Stimulated activated naive CD8-positive, alpha-beta T cell treated with anti-CD3 and anti-CD28 coated beads, Interleukin-15, Interleukin-2, amounts not matched to agents 100 U/mL and 50 U/mL, for 24 hours (primary cell): ENCODE measurements at regions not wholly inside any gene's neighbourhood (a gene's known extent, or its start where the extent isn't known, plus 50 kb on each side); places are given as distances from the start of the nearest gene placed in this dataset.
A peak's percentile ranks its signal among the peaks of the same experiment; 100 is the strongest.

Source experiments
- ATAC-seq: fragments of 150-1000 bp; cut with Tn5 transposase; one replicate; pipeline ENCODE4 v1.10.0; 2021
- DNase-seq: peaks from one replicate; pipeline ENCODE4 v3.0.0; 2021

- DNase-seq = no peak
- no peak for ATAC-seq
These were observed 59.8 kb downstream of the MRPS30 start for GRCh38 chr5:44868541-44868940.

DNA sequence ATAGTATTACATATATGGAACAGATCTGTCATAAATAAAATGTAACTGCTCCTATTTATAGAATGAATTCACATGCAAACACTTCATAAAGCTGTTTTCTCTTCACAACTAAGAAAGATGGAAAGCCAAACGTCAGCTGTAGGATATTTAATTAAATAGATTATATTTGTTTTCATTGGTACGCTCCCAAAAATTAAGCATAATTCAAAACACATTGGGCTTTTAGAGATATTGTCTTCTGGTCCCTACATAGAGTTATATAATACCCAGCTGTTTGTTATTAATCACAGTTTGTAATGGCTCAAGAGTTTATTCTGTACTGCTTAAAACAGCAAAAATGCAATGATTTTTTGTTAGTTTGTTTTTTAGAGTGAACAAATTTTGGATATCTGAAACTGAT lies 61.2 kb downstream of the MRPS30 start:
- ATAC-seq (no peak), DNase-seq (no peak)

GRCh38 chr5:44870430-44870829 lies 61.7 kb downstream of the MRPS30 start:
- DNase-seq (no peak), ATAC-seq (no peak)

GRCh38 chr5:44871401-44871800 lies 62.7 kb downstream of the MRPS30 start:
- no peak for DNase-seq
- ATAC-seq = no peak

DNA sequence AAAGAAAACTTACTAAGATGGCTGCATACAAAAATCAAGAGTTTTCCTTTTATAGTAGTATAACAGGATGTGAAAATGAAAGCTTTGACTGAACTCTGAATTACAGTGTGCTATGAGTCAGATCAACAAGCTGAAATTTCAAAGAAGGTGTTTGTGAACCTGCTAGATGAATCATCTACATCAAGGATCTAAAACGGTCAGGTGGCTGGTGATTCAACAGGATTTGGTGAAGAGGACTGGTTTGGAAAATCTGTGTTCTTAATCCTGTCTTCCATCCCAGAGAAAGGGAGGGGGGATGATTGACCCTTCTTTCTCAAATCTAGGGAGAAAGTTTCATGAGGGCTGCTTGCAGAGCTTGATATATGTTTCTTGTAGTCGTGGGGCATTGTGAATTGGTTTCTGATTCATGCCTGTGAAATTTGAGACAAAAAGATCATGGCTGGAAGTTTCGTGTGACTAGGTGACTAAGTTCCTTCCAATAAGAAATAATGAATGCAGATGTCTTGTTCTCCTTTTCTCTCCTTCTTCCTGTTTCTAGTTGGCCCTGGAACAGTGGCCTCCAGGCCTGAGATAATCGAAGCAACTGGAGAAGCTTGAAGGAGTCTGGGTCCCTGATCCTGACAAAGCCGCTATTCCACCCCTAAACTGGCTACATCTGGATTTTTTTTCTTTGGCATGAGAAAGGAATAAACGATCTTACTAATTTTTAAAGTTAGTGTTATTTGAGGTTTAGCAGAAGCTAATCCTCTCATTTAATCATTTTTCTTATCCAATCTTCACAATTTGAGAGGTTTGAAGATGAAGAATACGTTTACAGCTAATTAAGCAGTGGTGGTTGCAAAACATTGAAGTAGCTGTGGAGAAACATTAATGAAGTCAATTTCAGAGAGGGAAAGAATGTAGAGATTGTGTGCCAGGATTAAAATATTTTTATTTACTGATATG lies 67.2 kb downstream of the MRPS30 start:
- DNase-seq (no peak), ATAC-seq (peak; percentile 96)

DNA sequence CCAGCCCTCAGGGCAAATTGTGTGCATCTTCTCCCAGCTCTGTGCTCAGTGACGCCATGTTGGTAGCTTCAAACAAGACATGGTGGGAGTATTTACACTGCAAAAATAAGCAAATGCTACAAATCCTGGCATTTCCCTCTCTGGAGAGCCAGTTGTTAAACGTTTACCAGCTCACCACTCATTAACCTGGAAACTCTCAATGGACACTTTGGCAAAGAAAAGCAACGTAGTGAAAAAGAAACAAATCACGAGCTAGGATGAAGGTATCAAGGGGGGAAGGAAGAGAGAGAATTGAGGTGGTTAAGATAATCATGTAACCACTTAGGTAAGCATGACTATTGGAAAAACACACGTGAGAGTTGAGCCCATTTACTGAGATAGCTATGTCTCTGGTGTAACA lies 72.5 kb downstream of the MRPS30 start:
- ATAC-seq (no peak), DNase-seq (no peak)

DNA sequence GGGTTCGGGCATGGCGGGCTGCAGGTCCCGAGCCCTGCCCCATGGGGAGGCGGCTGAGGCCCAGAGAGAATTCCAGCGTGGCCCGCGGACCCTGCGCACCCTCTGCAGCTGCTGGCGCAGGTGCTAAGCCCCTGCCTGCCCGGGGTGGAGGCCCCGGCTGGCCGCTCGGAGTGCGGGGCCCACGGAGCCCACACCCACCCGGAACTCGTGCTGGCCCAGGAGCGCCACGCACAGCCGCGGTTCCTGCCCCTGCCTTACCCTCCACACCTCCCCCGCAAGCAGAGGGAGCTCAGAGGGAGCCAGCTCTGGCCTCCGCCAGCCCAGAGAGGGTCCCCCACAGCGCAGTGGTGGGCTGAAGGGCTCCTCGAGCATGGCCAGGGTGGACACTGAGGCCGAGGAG lies 75.3 kb downstream of the MRPS30 start:
- DNase-seq (no peak), ATAC-seq (no peak)

DNA sequence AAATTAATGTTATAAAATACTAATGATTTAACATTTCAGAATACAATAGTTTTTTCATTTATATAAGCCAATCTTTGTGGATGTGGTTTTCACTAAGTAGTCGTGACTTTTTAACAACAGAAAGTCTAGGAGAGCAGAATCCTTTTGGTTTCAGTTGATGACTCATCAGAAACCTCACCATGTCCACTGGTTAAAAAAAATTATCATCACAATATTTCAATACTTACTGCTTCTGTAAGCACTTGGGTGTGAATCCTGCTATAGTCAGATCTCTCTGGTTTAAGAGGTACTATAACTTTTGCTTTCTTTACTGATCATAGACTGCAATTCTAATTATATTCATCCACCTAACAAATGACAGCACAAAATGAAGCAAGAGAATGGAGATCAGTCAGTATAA lies 77.2 kb downstream of the MRPS30 start:
- DNase-seq = no peak
- ATAC-seq = no peak

- DNase-seq (no peak), ATAC-seq (no peak)
These were observed 79.0 kb downstream of the MRPS30 start for GRCh38 chr5:44887722-44888121.

DNA sequence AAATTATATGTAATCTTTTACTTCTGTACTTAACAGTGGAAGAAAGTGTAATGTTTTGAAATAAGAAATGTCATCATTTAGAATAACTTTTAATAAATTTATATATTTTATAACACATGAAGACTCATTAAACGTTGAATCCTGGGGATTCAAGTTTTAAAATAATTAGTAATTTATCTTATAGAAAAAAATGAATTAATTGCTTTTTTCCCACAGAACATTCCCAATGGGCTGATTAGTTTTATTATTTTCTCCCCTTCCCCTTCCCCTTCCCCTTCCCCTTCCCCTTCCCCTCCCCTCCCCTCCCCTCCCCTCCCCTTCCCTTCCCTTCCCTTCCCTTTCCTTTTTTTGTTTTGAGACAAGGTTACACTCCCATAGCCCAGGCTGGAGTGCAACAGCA lies 79.7 kb downstream of the MRPS30 start:
- ATAC-seq (no peak), DNase-seq (no peak)

DNA sequence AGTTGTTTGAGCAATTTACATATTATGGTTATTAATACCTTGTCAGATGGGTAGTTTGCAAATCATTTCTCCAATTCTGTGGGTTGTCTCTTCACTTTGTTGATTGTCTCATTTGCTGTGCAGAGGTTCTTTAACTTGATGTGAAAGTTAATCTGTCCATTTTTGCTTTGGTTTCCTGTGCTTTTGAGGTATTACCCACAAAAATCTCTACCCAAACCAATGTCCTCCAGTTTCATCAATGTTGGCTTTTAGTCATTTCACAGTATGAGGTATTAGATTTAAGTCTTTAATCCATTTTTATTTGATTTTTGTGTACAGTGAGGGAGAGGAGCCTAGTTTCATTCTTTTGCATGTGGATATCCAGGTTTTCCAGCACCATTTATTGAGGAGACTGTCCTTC lies 82.4 kb downstream of the MRPS30 start:
- DNase-seq (no peak), ATAC-seq (no peak)

DNA sequence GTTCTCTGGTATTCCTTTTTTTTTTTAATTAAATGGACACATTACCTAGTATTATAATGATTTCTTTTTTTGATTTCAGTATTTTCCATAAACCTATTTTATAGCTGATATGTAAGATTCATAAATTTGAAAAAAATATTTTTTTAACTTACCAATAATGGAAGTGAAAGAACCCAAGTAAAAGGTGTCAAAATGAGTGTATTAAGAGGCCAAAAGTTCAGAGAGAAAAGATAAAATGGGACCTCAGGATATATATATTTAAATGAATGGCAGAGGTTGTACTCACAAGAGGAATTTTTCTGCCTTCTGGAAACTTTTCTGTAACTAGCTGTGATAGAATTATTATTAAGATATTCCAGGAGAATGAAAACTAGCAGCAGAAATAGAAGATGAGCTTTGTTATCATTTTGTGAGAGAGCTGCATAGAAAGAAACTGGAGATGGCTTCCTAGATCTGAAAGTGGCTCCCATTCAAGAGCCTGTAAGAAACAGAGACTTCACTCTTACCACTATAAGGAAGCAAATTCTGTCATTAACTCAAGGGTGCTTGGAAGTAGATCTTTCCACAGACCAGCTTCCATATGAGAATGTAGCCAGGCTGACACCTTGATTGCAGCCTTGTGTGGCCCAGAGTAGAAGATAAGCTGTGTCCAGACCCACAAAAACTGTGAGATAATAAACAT lies 91.7 kb downstream of the MRPS30 start:
- ATAC-seq = no peak

GRCh38 chr5:44907396-44907795 lies 98.6 kb downstream of the MRPS30 start:
- ATAC-seq (no peak), DNase-seq (no peak)

More for the DNA sequence above, 91.7 kb downstream of the MRPS30 start:
- no peak for DNase-seq

- ATAC-seq (no peak), DNase-seq (no peak)
These were observed 100.3 kb downstream of the MRPS30 start for GRCh38 chr5:44909004-44909403.

- DNase-seq = no peak
These were observed 102.8 kb downstream of the MRPS30 start for GRCh38 chr5:44911501-44911900.

DNA sequence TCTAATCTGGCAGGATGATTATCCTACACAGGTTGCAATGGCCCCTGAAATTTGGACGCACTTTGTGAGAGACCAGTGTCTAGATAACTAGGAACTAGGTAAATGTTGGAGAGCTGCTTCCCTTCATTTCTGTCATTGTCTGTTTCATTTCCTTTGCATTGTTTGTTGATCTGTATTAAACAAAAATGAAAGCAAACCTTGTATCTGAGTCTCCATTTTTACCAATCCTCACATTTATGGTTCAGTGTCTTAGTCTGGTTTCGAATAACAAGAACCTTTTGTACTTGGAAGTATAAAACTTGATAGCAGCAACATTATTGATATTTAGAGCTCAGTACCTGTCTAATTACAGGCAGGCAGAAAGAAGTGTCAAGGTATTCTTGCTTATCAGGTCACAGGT lies 105.5 kb downstream of the MRPS30 start:
- DNase-seq = no peak
- no peak for ATAC-seq

More at GRCh38 chr5:44911501-44911900, 102.8 kb downstream of the MRPS30 start:
- no peak for ATAC-seq

DNA sequence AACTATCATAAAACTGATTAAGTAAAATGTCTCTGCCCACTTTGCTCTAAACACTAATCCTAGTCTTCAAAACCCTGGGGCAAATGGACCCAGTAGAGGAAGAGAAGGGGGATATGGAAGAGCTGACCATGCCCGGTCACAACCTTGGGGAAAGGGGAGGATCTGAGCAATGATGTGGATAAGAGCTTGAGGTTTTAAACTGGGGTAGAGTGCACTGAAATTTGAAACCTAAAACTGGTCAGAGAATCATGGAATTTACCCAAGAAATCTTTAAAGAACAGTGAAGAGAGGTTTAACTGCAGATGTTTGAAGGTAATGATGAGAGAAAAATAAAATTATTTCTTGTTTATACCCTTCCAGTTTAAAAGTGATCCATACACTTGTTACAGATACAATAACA lies 110.8 kb downstream of the MRPS30 start:
- DNase-seq (no peak), ATAC-seq (no peak)

DNA sequence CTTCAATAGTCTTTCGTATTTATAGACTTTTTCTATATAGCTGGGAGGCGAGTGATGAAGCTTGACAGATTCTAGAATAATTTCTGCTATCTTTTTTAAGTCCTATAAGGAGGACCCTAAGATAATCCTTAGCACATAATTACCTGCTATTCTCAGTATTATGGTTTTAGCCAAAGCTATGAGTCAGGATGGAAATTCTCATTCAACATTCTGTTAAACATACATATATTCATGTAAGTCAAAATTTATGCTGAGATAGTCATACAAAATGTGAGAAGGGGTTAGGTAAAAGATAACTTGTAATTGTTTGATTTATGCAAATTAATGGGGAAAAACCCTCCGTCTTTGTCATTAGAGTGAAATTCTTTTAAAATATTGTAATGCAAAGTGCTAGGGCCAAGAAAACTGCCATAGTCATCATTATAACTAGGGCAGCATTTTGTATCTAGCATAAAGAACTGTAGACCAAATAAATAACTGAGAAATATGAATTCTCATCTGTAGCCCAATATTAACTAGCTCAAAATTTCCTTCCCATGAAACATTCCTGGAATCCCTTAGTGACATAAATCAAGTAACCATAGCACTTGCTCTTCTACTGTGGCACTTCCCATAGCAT lies 118.5 kb downstream of the MRPS30 start:
- no peak for DNase-seq
- ATAC-seq = no peak

DNA sequence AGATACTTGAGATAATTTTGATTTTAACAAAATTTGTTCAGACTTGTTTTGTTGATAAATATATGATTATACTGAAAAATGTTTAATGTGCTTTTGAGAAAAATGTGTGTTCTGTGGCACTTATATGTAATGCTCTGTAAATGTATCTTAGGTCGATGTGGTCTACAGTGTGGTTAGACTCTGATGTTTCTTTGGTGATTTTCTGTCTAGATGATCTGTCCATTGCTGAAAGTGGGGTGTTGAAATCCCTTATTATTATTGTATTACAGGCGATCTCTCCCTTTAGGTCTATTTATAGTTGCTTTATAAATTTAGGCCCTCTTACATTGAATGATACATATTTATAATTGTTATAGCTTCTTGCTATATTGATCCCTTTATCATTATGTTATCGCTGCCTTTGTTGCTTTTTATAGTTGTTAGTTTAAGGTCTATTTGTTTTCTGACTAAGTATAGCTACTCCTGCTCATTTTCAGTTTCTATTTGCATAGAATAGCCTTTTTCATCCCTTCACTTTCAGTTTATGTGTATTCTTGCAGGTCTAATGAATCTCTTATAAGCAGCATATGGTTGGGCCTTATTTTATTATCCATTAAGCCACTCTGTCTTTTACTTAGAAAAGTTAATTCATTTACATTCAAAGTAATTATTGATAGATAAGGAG lies 124.3 kb downstream of the MRPS30 start:
- DNase-seq = no peak
- no peak for ATAC-seq

GRCh38 chr5:44933686-44934085 lies 124.9 kb downstream of the MRPS30 start:
- DNase-seq (no peak), ATAC-seq (no peak)

DNA sequence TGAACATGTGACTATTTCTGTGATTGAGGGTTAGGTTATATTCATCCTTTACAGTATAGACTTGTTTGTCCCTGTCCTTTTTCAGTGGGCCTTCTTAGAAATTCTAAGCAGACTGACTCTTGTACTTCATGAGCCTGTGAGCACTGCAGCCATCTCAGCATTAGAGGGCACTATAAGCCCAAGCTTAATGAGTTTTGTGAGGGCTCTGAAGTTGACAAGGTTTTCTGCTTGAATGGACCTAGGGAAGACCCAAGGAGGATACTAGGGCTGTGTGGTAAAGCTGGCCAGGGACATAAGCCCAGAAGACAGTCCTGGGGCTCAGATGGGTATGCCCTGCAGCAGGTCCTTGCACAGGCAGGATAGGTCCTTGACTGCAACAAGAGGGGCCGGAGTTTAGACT lies 126.5 kb downstream of the MRPS30 start:
- ATAC-seq (no peak), DNase-seq (no peak)

DNA sequence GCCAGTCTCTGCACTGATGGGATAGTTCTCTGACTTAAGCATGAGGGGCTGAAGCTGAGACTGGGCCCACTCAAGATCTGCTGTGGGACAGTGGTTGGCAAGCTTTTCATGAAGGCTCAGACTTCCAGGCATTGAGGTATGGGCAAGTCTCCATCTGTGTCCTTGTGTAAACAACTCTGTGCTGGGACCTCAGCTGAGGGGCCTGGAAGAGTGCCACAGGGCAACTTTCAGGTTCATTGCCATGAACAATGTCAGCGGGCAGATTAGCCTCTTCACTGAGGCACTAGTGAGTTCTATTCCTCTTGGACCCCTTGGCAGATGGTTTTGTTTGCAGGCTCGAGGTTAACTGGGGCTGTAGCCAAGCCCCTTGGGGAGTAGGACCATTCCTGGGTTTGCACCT lies 127.1 kb downstream of the MRPS30 start:
- no peak for ATAC-seq
- DNase-seq = no peak
